ENCODE measurements at regions not wholly inside any gene's neighbourhood (a gene's known extent, or its start where the extent isn't known, plus 50 kb on each side); places are given as distances from the start of the nearest gene placed in this dataset.
"Not testable (repeated sequence)": the region's sequence is repeated elsewhere in the genome, so short reads cannot be mapped to it uniquely, and the experiment has no call there.

DNA sequence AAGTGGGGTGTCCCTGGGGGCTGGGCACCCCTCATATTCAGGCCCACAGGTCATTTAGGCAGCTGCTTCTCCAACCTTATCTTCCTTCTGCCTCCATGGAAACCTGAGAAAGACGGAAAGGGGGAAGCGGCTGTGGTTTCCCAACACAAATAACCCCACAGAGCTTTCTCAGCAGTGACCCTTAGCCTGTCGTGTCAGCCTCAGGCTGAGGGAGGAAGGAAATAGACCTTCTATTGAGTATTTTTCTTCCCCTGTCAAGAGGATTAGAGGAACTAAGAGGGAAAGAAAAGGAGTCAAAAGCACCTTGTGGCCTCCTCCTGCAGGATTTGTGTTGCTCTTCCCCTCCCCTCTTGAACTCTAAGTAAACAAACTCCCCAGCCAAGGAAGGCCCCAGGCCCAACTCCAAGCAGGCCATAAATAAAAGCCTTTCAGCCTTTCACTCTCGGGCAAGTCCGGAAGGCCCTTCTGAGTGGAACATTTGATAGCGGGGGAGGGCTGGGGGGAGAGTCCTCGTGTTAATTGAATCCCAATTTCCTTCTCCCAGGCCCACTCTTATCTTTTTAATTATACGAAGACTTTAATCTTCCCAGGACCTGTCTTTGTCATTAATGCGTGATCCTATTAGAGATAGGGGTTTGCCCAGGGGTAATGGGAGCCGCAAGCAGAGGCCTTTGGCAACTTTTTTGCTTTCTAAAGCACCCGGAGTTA, 121.8 kb downstream of the TRIM43 start:
- TF ChIP-seq, protein P1, sequence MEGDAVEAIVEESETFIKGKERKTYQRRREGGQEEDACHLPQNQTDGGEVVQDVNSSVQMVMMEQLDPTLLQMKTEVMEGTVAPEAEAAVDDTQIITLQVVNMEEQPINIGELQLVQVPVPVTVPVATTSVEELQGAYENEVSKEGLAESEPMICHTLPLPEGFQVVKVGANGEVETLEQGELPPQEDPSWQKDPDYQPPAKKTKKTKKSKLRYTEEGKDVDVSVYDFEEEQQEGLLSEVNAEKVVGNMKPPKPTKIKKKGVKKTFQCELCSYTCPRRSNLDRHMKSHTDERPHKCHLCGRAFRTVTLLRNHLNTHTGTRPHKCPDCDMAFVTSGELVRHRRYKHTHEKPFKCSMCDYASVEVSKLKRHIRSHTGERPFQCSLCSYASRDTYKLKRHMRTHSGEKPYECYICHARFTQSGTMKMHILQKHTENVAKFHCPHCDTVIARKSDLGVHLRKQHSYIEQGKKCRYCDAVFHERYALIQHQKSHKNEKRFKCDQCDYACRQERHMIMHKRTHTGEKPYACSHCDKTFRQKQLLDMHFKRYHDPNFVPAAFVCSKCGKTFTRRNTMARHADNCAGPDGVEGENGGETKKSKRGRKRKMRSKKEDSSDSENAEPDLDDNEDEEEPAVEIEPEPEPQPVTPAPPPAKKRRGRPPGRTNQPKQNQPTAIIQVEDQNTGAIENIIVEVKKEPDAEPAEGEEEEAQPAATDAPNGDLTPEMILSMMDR (conservative IDR thresholded peaks at IDR 0.05; ENCODE audit: low read length) = not testable (repeated sequence)
- not testable (repeated sequence) for TF ChIP-seq EZH2phosphoT487 (IDR thresholded peaks at IDR 0.05; ENCODE audit: borderline replicate concordance, low read depth, low read length)

Measured in OCI-LY7 (cell line).